SH-SY5Y (cell line): ENCODE measurements at regions not wholly inside any gene's neighbourhood (a gene's known extent, or its start where the extent isn't known, plus 50 kb on each side); places are given as distances from the start of the nearest gene placed in this dataset.

Experiments
- GATA2 ChIP-seq: IDR thresholded peaks from 2 replicates; pipeline ENCODE4 v1.6.1; 2011; ENCODE audit warnings: mild to moderate bottlenecking, low read depth, low read length
- GATA3 ChIP-seq: IDR thresholded peaks from 2 replicates; pipeline ENCODE4 v1.6.1; 2011; ENCODE audit warnings: low read depth, mild to moderate bottlenecking, low read length, moderate library complexity

DNA sequence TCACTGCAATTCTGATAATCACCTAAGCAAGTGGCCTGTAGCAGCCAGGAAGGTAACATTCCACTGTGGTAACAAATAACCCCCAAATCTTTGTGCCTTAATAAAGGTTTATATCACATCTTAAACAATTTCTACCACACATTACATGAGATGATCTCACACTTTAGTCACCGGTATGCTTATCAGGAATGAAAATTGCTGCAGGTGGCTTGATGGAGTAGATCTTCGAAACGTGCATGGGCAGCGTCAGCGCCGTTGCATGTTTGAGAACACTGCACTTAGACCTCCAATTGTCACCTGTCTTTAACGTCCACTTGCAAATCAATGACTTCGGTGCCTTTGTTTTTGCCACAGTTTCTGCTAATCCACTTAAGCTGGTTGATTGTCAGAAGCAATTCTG lies 477.4 kb downstream of the VRK1 start:
- TF ChIP-seq GATA2 (no peak), GATA3 (no peak)
